Tibial nerve (tissue), 4 donors: ENCODE measurements at regions not wholly inside any gene's neighbourhood (a gene's known extent, or its start where the extent isn't known, plus 50 kb on each side); places are given as distances from the start of the nearest gene placed in this dataset.

Experiments used
- DNase-seq, 2 donors: peaks; one replicate each; pipeline ENCODE4 v3.0.0-alpha.2; 2019; ENCODE audit warnings: low spot score in 2 of 2
- H3K27ac ChIP-seq, 4 donors: fragments of 200-600 bp; sonication (generic) in 3 of 4; one replicate each; pipeline ENCODE4 v1.5.1; 2017 to 2019; ENCODE audit warnings: mild to moderate bottlenecking in 1 of 4
- H3K27me3 ChIP-seq, 2 donors: fragments of 200-600 bp; sonication (generic) in 1 of 2; one replicate each; pipeline versions ENCODE4 v1.5.1 to v1.6.0; 2017 to 2019
- H3K36me3 ChIP-seq, 3 donors: fragments of 200-600 bp; sonication (generic); one replicate each; pipeline ENCODE4 v1.5.1; 2018 to 2019
- H3K4me1 ChIP-seq, 4 donors: fragments of 200-600 bp; sonication (generic) in 3 of 4; one replicate each; pipeline ENCODE4 v1.5.1; 2017 to 2019
- H3K4me3 ChIP-seq, 4 donors: fragments of 200-600 bp; sonication (generic) in 3 of 4; one replicate each; pipeline ENCODE4 v1.5.1; 2017 to 2019; ENCODE audit warnings: mild to moderate bottlenecking in 1 of 4, moderate library complexity in 1 of 4
- H3K9me3 ChIP-seq, 4 donors: fragments of 200-600 bp; sonication (generic) in 3 of 4; one replicate each; pipeline ENCODE4 v1.5.1; 2017 to 2019
- EP300 ChIP-seq, 2 donors: sonication (generic); formaldehyde crosslinking; IDR thresholded peaks; one replicate each; pipeline ENCODE4 v1.6.1; 2017; ENCODE audit warnings: antibody characterized with exemption in 2 of 2, mild to moderate bottlenecking in 1 of 2
- POLR2A ChIP-seq, 2 donors: fragments of 450-650 bp; IDR thresholded peaks; one replicate each; pipeline ENCODE4 v1.6.1; 2017; ENCODE audit warnings: antibody characterized with exemption in 2 of 2, mild to moderate bottlenecking in 2 of 2, moderate library complexity in 2 of 2
- WGBS, 2 donors: methylation state at CpG; one replicate each; pipeline ENCODE4 v1.1.5; 2018; 5-methylcytosine and 5-hydroxymethylcytosine counted together
- TF ChIP-seq, protein P1 (sequence below), 5 experiments: fragments of 200-600 bp in 3 of 5; fragments of 450-650 bp in 2 of 5; sonication (generic) in 3 of 5; IDR thresholded peaks; one replicate each; pipeline ENCODE4 v1.5.1; 2016 to 2019; ENCODE audit warnings: antibody characterized with exemption in 5 of 5, mild to moderate bottlenecking in 3 of 5, moderate library complexity in 2 of 5

- Histone ChIP-seq H3K36me3 (no peaks in the 10 kb centered on the region), H3K4me3 (no peak overlapping the region), H3K27me3 (no peaks in the 10 kb centered on the region), H3K9me3 (no peaks in the 10 kb centered on the region), H3K4me1 (no peaks in the 10 kb centered on the region), H3K27ac (no peak overlapping the region)
- TF ChIP-seq EP300 (IDR thresholded peaks at IDR 0.05) (no peak), POLR2A (IDR thresholded peaks at IDR 0.05) (no peak)
- TF ChIP-seq, protein P1, sequence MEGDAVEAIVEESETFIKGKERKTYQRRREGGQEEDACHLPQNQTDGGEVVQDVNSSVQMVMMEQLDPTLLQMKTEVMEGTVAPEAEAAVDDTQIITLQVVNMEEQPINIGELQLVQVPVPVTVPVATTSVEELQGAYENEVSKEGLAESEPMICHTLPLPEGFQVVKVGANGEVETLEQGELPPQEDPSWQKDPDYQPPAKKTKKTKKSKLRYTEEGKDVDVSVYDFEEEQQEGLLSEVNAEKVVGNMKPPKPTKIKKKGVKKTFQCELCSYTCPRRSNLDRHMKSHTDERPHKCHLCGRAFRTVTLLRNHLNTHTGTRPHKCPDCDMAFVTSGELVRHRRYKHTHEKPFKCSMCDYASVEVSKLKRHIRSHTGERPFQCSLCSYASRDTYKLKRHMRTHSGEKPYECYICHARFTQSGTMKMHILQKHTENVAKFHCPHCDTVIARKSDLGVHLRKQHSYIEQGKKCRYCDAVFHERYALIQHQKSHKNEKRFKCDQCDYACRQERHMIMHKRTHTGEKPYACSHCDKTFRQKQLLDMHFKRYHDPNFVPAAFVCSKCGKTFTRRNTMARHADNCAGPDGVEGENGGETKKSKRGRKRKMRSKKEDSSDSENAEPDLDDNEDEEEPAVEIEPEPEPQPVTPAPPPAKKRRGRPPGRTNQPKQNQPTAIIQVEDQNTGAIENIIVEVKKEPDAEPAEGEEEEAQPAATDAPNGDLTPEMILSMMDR (IDR thresholded peaks at IDR 0.05), result no peak
- 90 to 95% methylated on average over 2 of the region's 2 CpGs for WGBS, 2 donors
- DNase-seq, result no peak
These were observed 1495.8 kb upstream of the TMEFF2 start for GRCh38 chr2:193690572-193690971.

DNA sequence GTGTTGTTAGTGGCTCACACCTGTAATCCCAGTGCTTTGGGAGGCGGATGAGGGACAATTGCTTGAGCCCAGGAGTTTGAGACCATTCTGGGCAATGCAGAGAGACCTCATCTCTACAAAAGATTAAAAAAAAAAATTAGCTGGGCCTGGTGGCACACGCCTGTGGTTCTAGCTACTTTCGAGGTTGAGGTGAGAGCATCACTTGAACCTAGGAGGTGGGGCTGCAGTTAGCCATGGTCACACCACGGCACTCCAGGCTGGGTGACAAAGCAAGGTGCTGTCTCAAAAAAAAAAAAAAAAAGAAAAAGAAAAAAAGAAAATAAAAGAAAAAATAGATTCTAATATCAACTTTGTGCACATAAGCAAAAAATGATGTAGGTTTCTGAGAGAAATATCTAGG is 1492.5 kb upstream of the TMEFF2 start:
- Histone ChIP-seq H3K27me3 (no peaks in the 10 kb centered on the region), H3K27ac (no peak overlapping the region), H3K4me1 (no peaks in the 10 kb centered on the region), H3K36me3 (no peaks in the 10 kb centered on the region), H3K9me3 (no peaks in the 10 kb centered on the region), H3K4me3 (no peak overlapping the region)
- 89 to 93% methylated on average over 4 of the region's 4 CpGs for WGBS, 2 donors
- no peak for DNase-seq
- TF ChIP-seq, protein P1 (IDR thresholded peaks at IDR 0.05), result no peak
- TF ChIP-seq POLR2A (IDR thresholded peaks at IDR 0.05), result no peak
- no peak for TF ChIP-seq EP300 (IDR thresholded peaks at IDR 0.05)

DNA sequence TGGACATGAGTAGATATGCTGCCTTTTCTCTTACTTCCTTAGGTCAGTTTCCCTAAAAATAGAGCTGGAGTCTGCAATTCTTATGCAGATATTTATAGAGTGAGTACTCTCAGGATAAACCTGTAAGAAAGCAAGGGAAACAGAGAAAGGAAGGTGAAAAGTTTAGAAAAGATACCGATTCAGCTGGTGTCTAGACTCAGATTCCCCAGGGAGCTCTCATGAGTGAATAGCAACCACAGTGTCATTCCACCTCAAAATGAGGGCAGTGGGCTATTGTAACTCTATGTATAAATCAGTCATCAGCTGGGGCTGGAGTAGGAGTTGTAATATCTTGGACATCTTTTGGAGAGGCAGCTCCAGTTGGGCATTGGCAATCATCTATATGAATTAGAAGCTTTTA is 1485.1 kb upstream of the TMEFF2 start:
- Histone ChIP-seq H3K4me1 (no peaks in the 10 kb centered on the region), H3K27me3 (no peaks in the 10 kb centered on the region), H3K27ac (no peak overlapping the region), H3K4me3 (no peak overlapping the region), H3K9me3 (no peaks in the 10 kb centered on the region), H3K36me3 (no peaks in the 10 kb centered on the region)
- WGBS, 2 donors, result 48 to 68% methylated on average over 1 of the region's 1 CpG
- TF ChIP-seq POLR2A (IDR thresholded peaks at IDR 0.05), result no peak
- TF ChIP-seq, protein P1 (IDR thresholded peaks at IDR 0.05), result no peak
- TF ChIP-seq EP300 (IDR thresholded peaks at IDR 0.05), result no peak
- no peak for DNase-seq

DNA sequence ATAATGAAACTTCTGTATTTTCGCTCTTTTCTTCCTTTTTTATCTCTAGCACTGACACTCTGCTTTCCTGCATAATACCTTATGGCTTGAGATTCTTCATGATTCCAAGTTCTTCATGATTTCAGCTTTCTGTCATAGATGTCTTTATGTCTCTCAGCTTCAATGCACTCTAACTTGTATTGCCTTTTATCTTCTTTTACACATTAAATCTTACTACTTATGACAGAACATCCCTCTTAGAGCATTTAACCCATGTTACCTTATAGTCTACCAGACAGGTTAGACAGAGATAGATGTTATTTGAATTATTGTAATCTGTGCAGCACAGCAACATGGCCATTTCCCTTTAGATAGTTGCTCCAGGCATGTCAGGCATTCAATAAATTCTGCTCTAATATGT is 1475.7 kb upstream of the TMEFF2 start:
- H3K4me3 ChIP-seq, result no peak overlapping the region
- TF ChIP-seq, protein P1 (IDR thresholded peaks at IDR 0.05), result no peak
- no peak for TF ChIP-seq POLR2A (IDR thresholded peaks at IDR 0.05)
- no peak for TF ChIP-seq EP300 (IDR thresholded peaks at IDR 0.05)
- no peaks in the 10 kb centered on the region for H3K36me3 ChIP-seq
- H3K9me3 ChIP-seq, result no peaks in the 10 kb centered on the region
- no peaks in the 10 kb centered on the region for H3K27me3 ChIP-seq
- no peak overlapping the region for H3K27ac ChIP-seq
- no peaks in the 10 kb centered on the region for H3K4me1 ChIP-seq
- WGBS, 2 donors, result 88 to 91% methylated on average over 1 of the region's 1 CpG
- no peak for DNase-seq

- Histone ChIP-seq H3K4me3 (no peak overlapping the region), H3K36me3 (no peaks in the 10 kb centered on the region), H3K27me3 (no peaks in the 10 kb centered on the region), H3K27ac (no peak overlapping the region), H3K4me1 (no peaks in the 10 kb centered on the region), H3K9me3 (no peaks in the 10 kb centered on the region)
- no peak for TF ChIP-seq POLR2A (IDR thresholded peaks at IDR 0.05)
- TF ChIP-seq, protein P1 (IDR thresholded peaks at IDR 0.05), result no peak
- TF ChIP-seq EP300 (IDR thresholded peaks at IDR 0.05), result no peak
- WGBS, 2 donors, result 71 to 76% methylated on average over 4 of the region's 4 CpGs
- DNase-seq, result no peak
These were observed 1474.0 kb upstream of the TMEFF2 start for GRCh38 chr2:193668557-193669323.
